ENCODE measurements at regions not wholly inside any gene's neighbourhood (a gene's known extent, or its start where the extent isn't known, plus 50 kb on each side); places are given as distances from the start of the nearest gene placed in this dataset.

DNA sequence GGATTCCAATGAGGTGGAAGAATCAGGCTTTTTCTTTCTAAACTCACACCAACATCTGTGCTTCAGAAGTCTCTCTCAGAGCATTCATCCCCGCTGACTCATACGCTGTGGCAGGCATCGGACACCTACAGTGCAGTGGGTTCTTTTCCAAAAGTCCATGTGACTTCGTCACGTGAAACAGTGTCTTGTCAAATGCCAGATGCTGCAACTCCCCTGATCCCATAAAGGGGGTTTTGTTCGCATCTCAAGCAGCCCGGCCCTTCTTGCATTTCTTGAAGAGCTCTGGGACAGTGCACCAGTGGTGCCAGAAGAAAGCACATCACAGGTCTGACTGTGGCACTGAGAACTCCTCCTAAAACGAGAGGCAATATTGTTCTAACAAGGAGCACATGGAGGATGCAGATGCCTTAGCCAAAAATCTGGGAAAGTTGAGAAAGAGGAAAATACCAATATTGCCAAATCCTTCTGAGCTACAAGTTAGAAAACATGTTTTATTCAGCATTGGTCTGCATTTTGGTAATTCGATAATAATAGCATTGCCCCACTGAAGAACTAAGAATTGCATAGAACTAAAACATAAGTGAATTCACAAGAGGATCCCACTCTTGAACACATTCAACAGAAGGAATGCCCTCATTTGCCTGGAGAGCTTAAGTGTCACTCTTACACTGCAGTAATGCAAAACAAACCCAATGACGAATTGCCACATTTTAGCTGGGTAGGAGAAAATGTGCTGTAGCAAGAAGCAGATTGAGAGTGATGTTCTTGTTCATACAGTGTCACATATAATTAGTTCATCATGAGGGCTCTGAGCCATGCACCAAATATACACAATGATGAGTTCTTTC lies 204.4 kb downstream of the CXCL12 start:
- Mint-ChIP-seq H3K4me1 (ENCODE audit: unreplicated experiment) (peaks cover 54% of the 10 kb centered on the region), H3K36me3 (ENCODE audit: unreplicated experiment) (peaks cover 2% of the 10 kb centered on the region), H3K9me3 (ENCODE audit: unreplicated experiment) (no peaks in the 10 kb centered on the region), H3K27ac (ENCODE audit: unreplicated experiment) (peak overlapping the region; percentile 90), H3K27me3 (ENCODE audit: unreplicated experiment) (peaks cover 27% of the 10 kb centered on the region), H3K4me3 (ENCODE audit: unreplicated experiment) (peak overlapping the region; percentile 7)
- TF ChIP-seq, protein P1, sequence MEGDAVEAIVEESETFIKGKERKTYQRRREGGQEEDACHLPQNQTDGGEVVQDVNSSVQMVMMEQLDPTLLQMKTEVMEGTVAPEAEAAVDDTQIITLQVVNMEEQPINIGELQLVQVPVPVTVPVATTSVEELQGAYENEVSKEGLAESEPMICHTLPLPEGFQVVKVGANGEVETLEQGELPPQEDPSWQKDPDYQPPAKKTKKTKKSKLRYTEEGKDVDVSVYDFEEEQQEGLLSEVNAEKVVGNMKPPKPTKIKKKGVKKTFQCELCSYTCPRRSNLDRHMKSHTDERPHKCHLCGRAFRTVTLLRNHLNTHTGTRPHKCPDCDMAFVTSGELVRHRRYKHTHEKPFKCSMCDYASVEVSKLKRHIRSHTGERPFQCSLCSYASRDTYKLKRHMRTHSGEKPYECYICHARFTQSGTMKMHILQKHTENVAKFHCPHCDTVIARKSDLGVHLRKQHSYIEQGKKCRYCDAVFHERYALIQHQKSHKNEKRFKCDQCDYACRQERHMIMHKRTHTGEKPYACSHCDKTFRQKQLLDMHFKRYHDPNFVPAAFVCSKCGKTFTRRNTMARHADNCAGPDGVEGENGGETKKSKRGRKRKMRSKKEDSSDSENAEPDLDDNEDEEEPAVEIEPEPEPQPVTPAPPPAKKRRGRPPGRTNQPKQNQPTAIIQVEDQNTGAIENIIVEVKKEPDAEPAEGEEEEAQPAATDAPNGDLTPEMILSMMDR (IDR thresholded peaks at IDR 0.05): no peak
- DNase-seq (ENCODE audit: extremely low spot score, unreplicated experiment): no peak

DNA sequence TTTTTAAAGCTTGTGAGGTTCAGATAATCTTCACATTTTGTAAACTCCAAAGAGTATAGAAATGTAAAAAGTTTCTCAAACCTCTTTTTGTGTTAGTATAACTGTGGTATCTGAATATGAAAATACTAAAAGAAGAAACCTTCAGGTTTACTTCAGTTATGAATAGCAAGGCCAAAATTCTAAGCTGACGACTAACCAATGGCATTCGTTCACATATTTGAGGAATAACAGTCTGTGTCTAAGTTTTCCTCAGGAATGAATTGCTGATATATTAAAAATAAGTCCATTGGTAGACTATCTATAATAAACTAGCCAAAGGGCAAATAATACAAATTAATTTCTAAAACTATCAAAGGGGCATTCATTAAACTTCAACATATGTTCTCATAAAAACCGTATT lies 206.0 kb downstream of the CXCL12 start:
- H3K4me3 Mint-ChIP-seq (ENCODE audit: unreplicated experiment): no peak overlapping the region
- peaks cover 19% of the 10 kb centered on the region for H3K27me3 Mint-ChIP-seq (ENCODE audit: unreplicated experiment)
- peaks cover 57% of the 10 kb centered on the region for H3K4me1 Mint-ChIP-seq (ENCODE audit: unreplicated experiment)
- H3K27ac Mint-ChIP-seq (ENCODE audit: unreplicated experiment): no peak overlapping the region
- TF ChIP-seq, protein P1 (IDR thresholded peaks at IDR 0.05): no peak
- no peak for DNase-seq (ENCODE audit: extremely low spot score, unreplicated experiment)
- H3K9me3 Mint-ChIP-seq (ENCODE audit: unreplicated experiment): no peaks in the 10 kb centered on the region
- peaks cover 2% of the 10 kb centered on the region for H3K36me3 Mint-ChIP-seq (ENCODE audit: unreplicated experiment)

DNA sequence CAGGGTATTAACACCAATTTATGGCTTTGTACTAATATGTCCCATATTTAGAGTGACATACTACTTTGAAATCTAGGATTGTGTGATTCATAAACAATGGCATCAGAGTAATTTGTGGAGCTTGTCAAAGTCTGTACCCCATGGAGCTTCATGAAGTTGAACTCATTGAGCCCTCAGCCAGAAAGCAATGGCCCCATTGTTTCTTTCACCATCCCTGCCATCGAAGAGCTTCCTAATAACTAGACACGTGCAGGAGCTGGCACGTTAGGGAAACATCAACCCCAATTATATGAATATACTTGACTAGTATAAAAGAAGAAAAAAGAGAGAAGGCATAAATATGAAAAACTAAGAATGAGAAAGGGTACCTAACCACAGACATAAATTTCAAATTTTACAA lies 206.6 kb downstream of the CXCL12 start:
- Mint-ChIP-seq H3K9me3 (ENCODE audit: unreplicated experiment) (no peaks in the 10 kb centered on the region), H3K36me3 (ENCODE audit: unreplicated experiment) (peaks cover 2% of the 10 kb centered on the region), H3K27me3 (ENCODE audit: unreplicated experiment) (peaks cover 19% of the 10 kb centered on the region), H3K4me1 (ENCODE audit: unreplicated experiment) (peaks cover 57% of the 10 kb centered on the region), H3K27ac (ENCODE audit: unreplicated experiment) (no peak overlapping the region), H3K4me3 (ENCODE audit: unreplicated experiment) (no peak overlapping the region)
- TF ChIP-seq, protein P1 (IDR thresholded peaks at IDR 0.05): no peak
- no peak for DNase-seq (ENCODE audit: extremely low spot score, unreplicated experiment)

DNA sequence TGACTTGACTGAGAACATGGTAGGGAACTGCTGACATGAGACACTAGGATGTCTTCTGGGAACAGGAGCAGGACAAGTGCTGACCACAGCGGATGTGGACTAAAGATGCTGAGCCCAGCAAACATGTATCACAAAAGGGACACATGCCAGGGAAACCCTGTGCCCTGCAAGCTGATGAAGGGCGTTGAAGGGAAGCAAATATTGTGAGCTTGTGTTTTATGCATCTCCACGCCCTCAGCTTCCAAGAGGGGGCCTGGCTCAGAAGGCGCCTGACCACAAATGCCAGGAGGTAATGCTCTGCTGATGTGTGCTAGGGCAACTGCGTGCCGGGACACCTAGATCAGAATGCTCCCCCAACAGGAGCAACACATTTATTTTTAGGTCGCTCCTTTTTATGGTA lies 207.3 kb downstream of the CXCL12 start:
- no peak for DNase-seq (ENCODE audit: extremely low spot score, unreplicated experiment)
- Mint-ChIP-seq H3K9me3 (ENCODE audit: unreplicated experiment) (no peaks in the 10 kb centered on the region), H3K36me3 (ENCODE audit: unreplicated experiment) (peaks cover under 1% of the 10 kb centered on the region), H3K4me3 (ENCODE audit: unreplicated experiment) (no peak overlapping the region), H3K4me1 (ENCODE audit: unreplicated experiment) (peaks cover 57% of the 10 kb centered on the region), H3K27ac (ENCODE audit: unreplicated experiment) (no peak overlapping the region), H3K27me3 (ENCODE audit: unreplicated experiment) (peaks cover 13% of the 10 kb centered on the region)
- TF ChIP-seq, protein P1 (IDR thresholded peaks at IDR 0.05): no peak

DNA sequence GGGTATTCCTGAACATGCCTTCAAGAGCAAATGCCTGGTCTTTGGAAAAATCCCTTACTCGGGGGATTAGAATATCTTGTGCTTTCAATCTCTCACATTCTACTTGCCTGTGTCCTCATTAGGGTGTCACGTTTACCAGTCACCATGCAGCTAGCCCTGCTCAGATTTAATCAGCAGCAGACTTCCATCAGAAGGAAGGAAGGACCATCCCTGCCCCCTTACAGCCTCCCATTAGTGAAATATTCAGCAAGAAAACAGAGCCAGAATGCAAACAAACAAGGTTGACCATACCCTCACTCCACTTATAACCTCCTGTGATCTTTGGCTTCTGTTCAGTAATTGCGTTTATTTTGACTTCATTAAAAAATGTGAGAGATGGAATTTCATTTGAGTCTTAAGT lies 208.6 kb downstream of the CXCL12 start:
- no peak for DNase-seq (ENCODE audit: extremely low spot score, unreplicated experiment)
- H3K4me1 Mint-ChIP-seq (ENCODE audit: unreplicated experiment): peaks cover 60% of the 10 kb centered on the region
- H3K36me3 Mint-ChIP-seq (ENCODE audit: unreplicated experiment): no peaks in the 10 kb centered on the region
- H3K4me3 Mint-ChIP-seq (ENCODE audit: unreplicated experiment): no peak overlapping the region
- TF ChIP-seq, protein P1 (IDR thresholded peaks at IDR 0.05): no peak
- no peak overlapping the region for H3K27ac Mint-ChIP-seq (ENCODE audit: unreplicated experiment)
- H3K9me3 Mint-ChIP-seq (ENCODE audit: unreplicated experiment): no peaks in the 10 kb centered on the region
- peaks cover 14% of the 10 kb centered on the region for H3K27me3 Mint-ChIP-seq (ENCODE audit: unreplicated experiment)

All from osteocyte (in vitro differentiated cells).